Mesothelial cell of epicardium (in vitro differentiated cells): ENCODE measurements at regions not wholly inside any gene's neighbourhood (a gene's known extent, or its start where the extent isn't known, plus 50 kb on each side); places are given as distances from the start of the nearest gene placed in this dataset.
"Not testable (repeated sequence)": the region's sequence is repeated elsewhere in the genome, so short reads cannot be mapped to it uniquely, and the experiment has no call there.

Experiments used
- DNase-seq, 2 experiments: peaks; one replicate each; pipeline ENCODE4 v3.0.0; 2021; ENCODE audit warnings: low spot score in 2 of 2; ENCODE audit not compliant: unreplicated experiment in 2 of 2
- H3K27ac Mint-ChIP-seq: 2 replicates; pipeline ENCODE4 v1.8.0; 2021; ENCODE audit warnings: mixed read lengths
- H3K27me3 Mint-ChIP-seq: 2 replicates; pipeline ENCODE4 v1.8.0; 2021; ENCODE audit warnings: low read depth, mixed read lengths
- H3K36me3 Mint-ChIP-seq: 2 replicates; pipeline ENCODE4 v1.8.0; 2021; ENCODE audit warnings: mixed read lengths
- H3K4me1 Mint-ChIP-seq: 2 replicates; pipeline ENCODE4 v1.8.0; 2021; ENCODE audit warnings: mixed read lengths
- H3K4me3 Mint-ChIP-seq: 2 replicates; pipeline ENCODE4 v1.8.0; 2021; ENCODE audit warnings: mild to moderate bottlenecking, moderate library complexity, mixed read lengths
- H3K9me3 Mint-ChIP-seq: 2 replicates; pipeline ENCODE4 v1.8.0; 2021; ENCODE audit warnings: mixed read lengths
- CTCF ChIP-seq: fragments of 200-600 bp; sonication (generic); IDR thresholded peaks from one replicate; pipeline ENCODE4 v1.5.0; 2021; ENCODE audit warnings: antibody characterized with exemption; ENCODE audit not compliant: unreplicated experiment

DNA sequence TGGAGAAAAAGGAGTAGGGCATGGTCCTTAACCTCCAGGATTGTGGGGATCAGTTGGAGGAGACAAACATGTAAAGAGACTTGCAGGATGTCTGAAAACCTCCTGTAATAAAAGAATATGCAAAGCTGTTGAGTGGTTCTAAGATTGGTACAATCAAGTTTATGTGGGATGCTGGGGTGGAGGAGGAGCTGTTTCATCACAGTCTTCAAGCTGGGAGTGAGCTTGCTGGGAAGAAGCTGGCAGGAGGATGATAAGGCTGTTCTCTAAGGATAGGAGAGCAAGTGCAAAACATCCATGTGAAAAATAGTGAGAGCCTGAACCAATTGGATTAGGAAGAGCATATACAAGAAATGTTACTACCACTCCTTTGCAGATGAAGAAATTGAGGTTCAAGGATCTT is 161.9 kb upstream of the CRIM1 start:
- Mint-ChIP-seq H3K27me3 (peaks cover 7% of the 10 kb centered on the region), H3K27ac (no peak overlapping the region), H3K4me1 (peaks cover 14% of the 10 kb centered on the region), H3K36me3 (no peaks in the 10 kb centered on the region), H3K9me3 (no peaks in the 10 kb centered on the region), H3K4me3 (no peak overlapping the region)
- no peak for DNase-seq
- no peak for TF ChIP-seq CTCF

DNA sequence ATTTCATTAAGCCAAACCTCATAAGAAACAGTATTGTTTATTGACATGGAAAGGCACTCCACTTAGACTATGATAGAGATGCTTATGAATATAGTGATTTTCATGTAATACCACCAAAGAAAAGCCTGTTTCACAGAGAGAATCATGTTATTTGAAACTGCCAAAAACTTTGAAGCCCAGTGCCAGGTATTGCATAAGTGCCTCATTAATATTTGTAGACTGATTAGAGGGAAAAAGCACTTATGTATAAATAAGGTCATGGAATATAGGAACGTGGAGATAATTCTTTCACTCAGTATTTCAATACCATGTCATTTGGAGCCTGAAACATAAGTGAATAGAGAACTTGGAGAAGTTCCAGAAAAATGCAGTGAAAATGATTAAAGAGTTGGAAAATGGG is 162.6 kb upstream of the CRIM1 start:
- TF ChIP-seq CTCF, result no peak
- Mint-ChIP-seq H3K36me3 (no peaks in the 10 kb centered on the region), H3K27me3 (peaks cover 7% of the 10 kb centered on the region), H3K9me3 (no peaks in the 10 kb centered on the region), H3K4me1 (peaks cover 14% of the 10 kb centered on the region), H3K27ac (no peak overlapping the region), H3K4me3 (no peak overlapping the region)
- DNase-seq, result no peak

GRCh38 chr2:36190097-36190496 is 165.5 kb upstream of the CRIM1 start:
- no peak for DNase-seq
- Mint-ChIP-seq H3K27ac (no peak overlapping the region), H3K4me3 (no peak overlapping the region), H3K36me3 (no peaks in the 10 kb centered on the region), H3K27me3 (no peaks in the 10 kb centered on the region), H3K4me1 (peaks cover 13% of the 10 kb centered on the region), H3K9me3 (no peaks in the 10 kb centered on the region)
- TF ChIP-seq CTCF, result no peak

DNA sequence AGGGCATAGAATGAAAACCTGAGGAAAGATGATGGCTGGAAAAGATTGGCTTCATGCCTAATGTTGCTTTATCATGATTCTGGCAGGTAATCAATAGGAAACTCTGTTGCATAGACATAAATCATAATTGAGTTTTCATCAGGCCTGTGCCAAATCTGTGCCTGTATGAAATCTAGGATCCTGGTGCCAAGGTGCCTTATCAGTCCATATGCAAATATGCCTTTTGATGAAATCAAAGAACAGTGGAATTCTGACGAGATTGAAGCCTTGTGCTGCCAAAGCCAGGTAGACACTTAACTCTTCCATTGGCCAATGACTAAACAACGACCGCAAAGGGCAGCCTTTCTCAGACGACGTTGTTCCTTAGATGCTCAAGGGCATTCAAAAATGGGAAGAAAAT is 170.0 kb upstream of the CRIM1 start:
- peaks cover 6% of the 10 kb centered on the region for H3K9me3 Mint-ChIP-seq

GRCh38 chr2:36184848-36185247 is 170.7 kb upstream of the CRIM1 start:
- Mint-ChIP-seq H3K9me3 (peaks cover 6% of the 10 kb centered on the region), H3K4me1 (no peaks in the 10 kb centered on the region), H3K4me3 (no peak overlapping the region), H3K36me3 (no peaks in the 10 kb centered on the region), H3K27ac (no peak overlapping the region), H3K27me3 (no peaks in the 10 kb centered on the region)
- no peak for DNase-seq
- TF ChIP-seq CTCF, result no peak

More for the DNA sequence above, 170.0 kb upstream of the CRIM1 start:
- Mint-ChIP-seq H3K4me1 (no peaks in the 10 kb centered on the region), H3K4me3 (no peak overlapping the region), H3K27ac (no peak overlapping the region), H3K36me3 (no peaks in the 10 kb centered on the region), H3K27me3 (no peaks in the 10 kb centered on the region)
- no peak for DNase-seq
- TF ChIP-seq CTCF, result no peak

DNA sequence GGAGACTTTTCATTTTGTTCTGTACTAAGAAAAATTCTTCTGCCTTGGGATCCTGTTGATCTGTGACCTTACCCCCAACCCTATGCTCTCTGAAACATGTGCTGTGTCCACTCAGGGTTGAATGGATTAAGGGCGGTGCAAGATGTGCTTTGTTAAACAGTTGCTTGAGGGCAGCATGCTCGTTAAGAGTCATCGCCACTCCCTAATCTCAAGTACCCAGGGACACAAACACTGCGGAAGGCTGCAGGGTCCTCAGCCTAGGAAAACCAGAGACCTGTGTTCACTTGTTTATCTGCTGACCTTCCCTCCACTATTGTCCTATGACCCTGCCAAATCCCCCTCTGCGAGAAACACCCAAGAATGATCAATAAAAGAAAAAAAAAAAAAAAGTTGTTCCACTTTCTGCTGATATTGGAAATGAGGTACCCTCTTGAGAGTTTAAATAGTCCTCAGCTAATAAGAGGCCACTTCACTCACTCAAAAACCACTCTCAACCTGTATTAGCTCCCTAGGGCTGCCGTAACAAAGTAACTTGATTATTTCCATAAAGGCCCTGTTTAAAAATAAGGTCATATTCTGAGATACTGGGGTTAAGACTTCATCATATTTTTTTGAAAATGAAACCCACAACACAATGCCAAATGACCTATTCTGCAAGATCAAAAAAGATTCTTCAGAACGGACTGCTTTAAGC is 174.6 kb upstream of the CRIM1 start:
- not testable (repeated sequence) for H3K4me1 Mint-ChIP-seq, DNase-seq, H3K9me3 Mint-ChIP-seq, H3K36me3 Mint-ChIP-seq, H3K4me3 Mint-ChIP-seq, H3K27me3 Mint-ChIP-seq, H3K27ac Mint-ChIP-seq

DNA sequence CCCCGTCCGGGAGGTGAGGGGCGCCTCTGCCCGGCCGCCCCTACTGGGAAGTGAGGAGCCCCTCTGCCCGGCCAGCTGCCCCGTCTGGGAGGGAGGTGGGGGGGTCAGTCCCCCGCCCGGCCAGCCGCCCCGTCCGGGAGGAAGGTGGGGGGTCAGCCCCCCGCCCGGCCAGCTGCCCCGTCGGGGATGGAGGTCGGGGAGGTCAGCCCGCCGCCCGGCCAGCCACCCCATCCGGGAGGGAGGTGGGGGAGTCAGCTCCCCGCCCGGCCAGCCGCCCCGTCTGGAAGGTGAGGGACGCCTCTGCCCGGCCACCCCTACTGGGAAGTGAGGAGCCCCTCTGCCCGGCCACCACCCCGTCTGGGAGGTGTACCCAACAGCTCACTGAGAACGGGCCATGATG is 175.3 kb upstream of the CRIM1 start:
- H3K27me3 Mint-ChIP-seq, DNase-seq, H3K27ac Mint-ChIP-seq, H3K4me1 Mint-ChIP-seq, H3K36me3 Mint-ChIP-seq, H3K4me3 Mint-ChIP-seq, H3K9me3 Mint-ChIP-seq: not testable (repeated sequence)

DNA sequence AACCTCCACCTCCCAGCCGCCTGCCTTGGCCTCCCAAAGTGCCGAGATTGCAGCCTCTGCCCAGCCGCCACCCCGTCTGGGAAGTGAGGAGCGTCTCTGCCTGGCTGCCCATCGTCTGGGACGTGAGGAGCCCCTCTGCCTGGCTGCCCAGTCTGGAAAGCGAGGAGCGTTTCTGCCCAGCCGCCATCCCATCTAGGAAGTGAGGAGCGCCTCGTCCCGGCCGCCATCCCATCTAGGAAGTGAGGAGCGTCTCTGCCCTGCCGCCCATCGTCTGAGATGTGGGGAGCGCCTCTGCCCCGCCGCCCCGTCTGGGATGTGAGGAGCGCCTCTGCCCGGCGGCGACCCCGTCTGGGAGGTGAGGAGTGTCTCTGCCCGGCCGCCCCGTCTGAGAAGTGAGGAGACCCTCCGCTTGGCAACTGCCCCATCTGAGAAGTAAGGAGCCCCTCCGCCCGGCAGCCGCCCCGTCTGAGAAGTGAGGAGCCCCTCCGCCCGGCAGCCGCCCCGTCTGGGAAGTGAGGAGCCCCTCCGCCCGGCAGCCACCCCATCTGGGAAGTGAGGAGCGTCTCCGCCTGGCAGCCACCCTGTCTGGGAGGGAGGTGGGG is 175.8 kb upstream of the CRIM1 start:
- H3K4me1 Mint-ChIP-seq, DNase-seq: not testable (repeated sequence)

More for the DNA sequence above, 175.8 kb upstream of the CRIM1 start:
- not testable (repeated sequence) for H3K9me3 Mint-ChIP-seq, H3K27ac Mint-ChIP-seq, H3K4me3 Mint-ChIP-seq, H3K27me3 Mint-ChIP-seq, H3K36me3 Mint-ChIP-seq
